Adrenal gland (tissue), 9 donors: ENCODE measurements at regions not wholly inside any gene's neighbourhood (a gene's known extent, or its start where the extent isn't known, plus 50 kb on each side); places are given as distances from the start of the nearest gene placed in this dataset.

Source experiments
- DNase-seq, 7 donors: peaks; one replicate each; pipeline ENCODE4 v3.0.0-alpha.2; 2019 to 2020
- H3K27ac ChIP-seq, 5 donors: fragments of 200-600 bp; sonication (generic) in 4 of 5; 1 replicate in 3 of 5; 2 replicates in 2 of 5; pipeline versions ENCODE4 v1.5.1 to v1.8.0; 2016 to 2020; ENCODE audit warnings: mild to moderate bottlenecking in 1 of 5
- H3K27me3 ChIP-seq: fragments of 200-600 bp; 2 replicates; pipeline ENCODE4 v1.8.0; 2021
- H3K36me3 ChIP-seq, 2 donors: fragments of 200-600 bp; replicated peaks in 1 of 2; 1 replicate in 1 of 2; 2 replicates in 1 of 2; pipeline versions ENCODE4 v1.5.1 to v1.8.0; 2018 to 2022
- H3K4me1 ChIP-seq, 2 donors: fragments of 200-600 bp; replicated peaks in 1 of 2; 1 replicate in 1 of 2; 2 replicates in 1 of 2; pipeline versions ENCODE4 v1.5.1 to v1.8.0; 2018 to 2021
- H3K4me3 ChIP-seq, 4 donors: fragments of 200-600 bp; sonication (generic) in 3 of 4; one replicate each; pipeline ENCODE4 v1.5.1; 2016 to 2018
- H3K9me3 ChIP-seq, 3 donors: fragments of 200-600 bp; sonication (generic) in 1 of 3; replicated peaks in 1 of 3; 1 replicate in 2 of 3; 2 replicates in 1 of 3; pipeline versions ENCODE4 v1.5.1 to v1.8.0; 2016 to 2021
- CTCF ChIP-seq, 6 experiments: fragments of 450-650 bp in 4 of 6; fragments of 200-600 bp in 2 of 6; sonication (generic) in 1 of 6; IDR thresholded peaks; 1 replicate in 5 of 6; 2 replicates in 1 of 6; pipeline versions ENCODE4 v1.5.1 to v1.8.0; 2016 to 2021; ENCODE audit warnings: antibody characterized with exemption in 6 of 6, mild to moderate bottlenecking in 2 of 6, moderate library complexity in 1 of 6
- POLR2A ChIP-seq, 2 donors: fragments of 450-650 bp; IDR thresholded peaks; one replicate each; pipeline ENCODE4 v1.6.1; 2017; ENCODE audit warnings: antibody characterized with exemption in 2 of 2, mild to moderate bottlenecking in 2 of 2, moderate library complexity in 1 of 2
- WGBS, 4 donors: extraction: QIAGEN DNeasy Blood & Tissue Kit in 2 of 4; methylation state at CpG; one replicate each; pipeline versions ENCODE4 v1.1.5 to v1.1.7; 2013 to 2017; 5-methylcytosine and 5-hydroxymethylcytosine counted together
- intact Hi-C, 2 donors: fragments of 100-400 bp; cut with DNase I; formaldehyde crosslinking; loops; one replicate each; pipeline versions ENCODE4 v1.14.1 to v1.15.0; 2022 to 2023
- donor health status: healthy with polysubstance abuse.
- donor health status: Bipolar disorder and iron deficiency.
- donor health status: DM: yes; HTN: yes; CAD: no.
- donor health status: DM: no; HTN: no; CAD: no.
- donor health status: DM: no; HTN: no; CAD: no.

GRCh38 chr1:8133657-8134430, 107.7 kb upstream of the ERRFI1 start:
- Histone ChIP-seq H3K9me3 (no peaks in the 10 kb centered on the region), H3K36me3 (no peaks in the 10 kb centered on the region), H3K4me1 (peaks cover 33 to 41% of the 10 kb centered on the region in 2 donors), H3K27me3 (no peaks in the 10 kb centered on the region), H3K27ac (peak overlapping the region in 4 of 5 donors; percentile 26 to 84 (median 76)), H3K4me3 (no peak overlapping the region)
- intact Hi-C loops = no loop called here
- peak; percentile 51 to 82 (median 62) for DNase-seq
- TF ChIP-seq POLR2A (IDR thresholded peaks at IDR 0.05) = no peak
- no peak for TF ChIP-seq CTCF (IDR thresholded peaks at IDR 0.05)
- WGBS, 4 donors = 22 to 33% (median 31%) methylated on average over 4 of the region's 4 CpGs

GRCh38 chr1:8133190-8133589, 107.1 kb upstream of the ERRFI1 start:
- no peak overlapping the region for H3K4me3 ChIP-seq
- peaks cover 33 to 39% of the 10 kb centered on the region in 2 donors for H3K4me1 ChIP-seq
- intact Hi-C loops = no loop called here
- H3K9me3 ChIP-seq = no peaks in the 10 kb centered on the region
- H3K27me3 ChIP-seq = no peaks in the 10 kb centered on the region
- WGBS, 4 donors = 39 to 67% (median 60%) methylated on average over 5 of the region's 5 CpGs
- H3K27ac ChIP-seq = peak overlapping the region in 4 of 5 donors; percentile 65 to 84 (median 76)
- H3K36me3 ChIP-seq = no peaks in the 10 kb centered on the region
- no peak for DNase-seq
- TF ChIP-seq CTCF (IDR thresholded peaks at IDR 0.05) (no peak), POLR2A (IDR thresholded peaks at IDR 0.05) (no peak)

- no peaks in the 10 kb centered on the region for H3K36me3 ChIP-seq
- DNase-seq = no peak
- intact Hi-C loops = loop anchor here in 1 of 2 donors (10.0 kb wide), 1 partner anchor 92 kb away; no protein-coding TSS in a partner anchor
- peak overlapping the region in 3 of 5 donors; percentile 13 to 75 (median 71) for H3K27ac ChIP-seq
- no peak overlapping the region for H3K4me3 ChIP-seq
- H3K27me3 ChIP-seq = no peaks in the 10 kb centered on the region
- peaks cover 5 to 15% of the 10 kb centered on the region in 2 donors for H3K4me1 ChIP-seq
- no peak for TF ChIP-seq CTCF (IDR thresholded peaks at IDR 0.05)
- TF ChIP-seq POLR2A (IDR thresholded peaks at IDR 0.05) = no peak
- H3K9me3 ChIP-seq = no peaks in the 10 kb centered on the region
- WGBS, 4 donors = 75 to 85% (median 82%) methylated on average over 3 of the region's 3 CpGs
Measured at GRCh38 chr1:8127171-8127641, 101.1 kb upstream of the ERRFI1 start.

- Histone ChIP-seq H3K4me3 (no peak overlapping the region), H3K27ac (peak overlapping the region; percentile 67 to 94 (median 91)), H3K9me3 (no peaks in the 10 kb centered on the region), H3K4me1 (peaks cover 22 to 32% of the 10 kb centered on the region in 2 donors), H3K27me3 (no peaks in the 10 kb centered on the region), H3K36me3 (no peaks in the 10 kb centered on the region)
- no peak for TF ChIP-seq POLR2A (IDR thresholded peaks at IDR 0.05)
- no peak for TF ChIP-seq CTCF (IDR thresholded peaks at IDR 0.05)
- 81 to 86% (median 83%) methylated on average over 14 to 15 of the region's 15 CpGs for WGBS, 4 donors
- intact Hi-C loops = loop anchor here in 1 of 2 donors (10.0 kb wide), 1 partner anchor 88 kb away; no protein-coding TSS in a partner anchor
- DNase-seq = peak in 1 of 7 donors; percentile 23
Measured at GRCh38 chr1:8122477-8123407, 96.6 kb upstream of the ERRFI1 start.
